Hematopoietic multipotent progenitor cell treated with erythropoietin and hydrocortisone succinate and interleukin-3 and kit ligand, for 6 days (in vitro differentiated cells): ENCODE measurements at regions not wholly inside any gene's neighbourhood (a gene's known extent, or its start where the extent isn't known, plus 50 kb on each side); places are given as distances from the start of the nearest gene placed in this dataset.
A peak's percentile ranks its signal among the peaks of the same experiment; 100 is the strongest.

Experiments used
- DNase-seq: peaks from one replicate; pipeline ENCODE4 v3.0.0-alpha.2; 2015

GRCh38 chr4:14592950-14593349 lies 409.3 kb upstream of the CPEB2 start:
- DNase-seq = no peak

DNA sequence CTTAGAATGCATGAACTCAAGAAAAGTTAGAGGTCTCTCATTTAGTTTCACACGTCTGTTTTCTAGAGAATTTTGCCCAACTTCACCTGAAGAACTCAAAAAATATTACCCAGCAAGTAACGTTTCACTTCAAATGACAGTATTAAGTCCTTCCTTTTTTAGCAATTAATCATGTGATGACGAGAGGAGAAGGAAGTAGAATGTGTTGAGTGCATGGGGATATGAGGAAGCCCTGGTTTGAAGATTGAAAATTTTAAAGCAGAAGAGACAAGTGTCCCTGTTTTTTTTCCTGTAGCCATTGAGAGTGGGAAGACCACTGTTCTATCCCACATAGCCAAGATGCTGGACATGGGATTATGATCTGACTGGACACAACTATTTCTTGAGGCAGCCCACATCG lies 406.3 kb upstream of the CPEB2 start:
- DNase-seq = peak; percentile 1

- no peak for DNase-seq
Measured at GRCh38 chr4:14596437-14596836, 405.8 kb upstream of the CPEB2 start.

- DNase-seq = no peak
Measured at GRCh38 chr4:14596904-14597303, 405.4 kb upstream of the CPEB2 start.

- DNase-seq = no peak
Measured at GRCh38 chr4:14602206-14602605, 400.1 kb upstream of the CPEB2 start.

DNA sequence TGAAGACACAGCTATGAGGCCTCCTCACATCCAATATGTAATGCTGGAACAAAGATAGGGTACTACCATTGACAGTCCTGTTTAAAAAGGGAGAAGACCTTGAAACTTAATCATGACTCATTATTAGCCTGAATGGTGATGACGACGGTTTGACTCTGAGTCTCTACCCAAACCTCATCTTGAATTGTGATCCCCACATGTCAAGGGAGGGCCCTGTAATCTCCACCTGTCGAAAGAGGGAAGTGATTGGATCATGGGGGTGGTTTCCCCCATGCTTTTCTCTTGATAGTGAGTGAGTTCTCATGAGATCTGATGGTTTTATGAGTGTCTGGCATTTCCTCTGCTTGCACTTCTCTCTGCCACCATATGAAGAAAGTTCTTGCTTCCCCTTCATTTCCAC lies 395.3 kb upstream of the CPEB2 start:
- no peak for DNase-seq

- DNase-seq = no peak
Measured at GRCh38 chr4:14607578-14607977, 394.7 kb upstream of the CPEB2 start.

GRCh38 chr4:14608630-14609029 lies 393.7 kb upstream of the CPEB2 start:
- no peak for DNase-seq

- no peak for DNase-seq
Measured at GRCh38 chr4:14614840-14615239, 387.4 kb upstream of the CPEB2 start.

- DNase-seq = no peak
Measured at GRCh38 chr4:14615671-14616070, 386.6 kb upstream of the CPEB2 start.

DNA sequence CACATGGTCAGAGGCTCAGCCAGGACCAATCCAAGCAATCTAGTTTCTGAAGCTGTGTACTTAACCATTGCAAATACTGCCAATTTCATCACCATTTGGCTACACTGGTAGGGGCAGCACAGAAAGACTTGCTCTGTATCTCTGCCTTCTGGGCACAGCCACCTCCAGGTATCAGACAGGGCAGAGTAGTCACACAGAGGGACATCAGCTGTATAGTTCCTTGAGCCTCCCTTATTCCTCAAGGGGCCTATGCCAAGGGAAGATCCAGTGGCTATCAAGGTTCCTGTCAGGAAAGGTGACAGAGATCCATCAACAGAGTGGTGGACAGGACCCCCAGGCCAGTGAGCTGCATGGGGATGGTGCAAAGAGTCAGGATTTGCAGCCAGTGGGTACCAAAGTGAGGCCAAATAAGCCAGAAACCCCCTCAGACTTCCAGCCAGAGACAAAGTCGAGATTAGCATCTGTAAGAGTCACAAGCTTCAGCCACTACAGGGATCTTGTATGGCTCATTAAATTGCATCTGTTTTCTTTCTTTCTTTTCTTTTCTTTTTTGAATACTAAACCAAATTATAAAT lies 381.6 kb upstream of the CPEB2 start:
- no peak for DNase-seq

DNA sequence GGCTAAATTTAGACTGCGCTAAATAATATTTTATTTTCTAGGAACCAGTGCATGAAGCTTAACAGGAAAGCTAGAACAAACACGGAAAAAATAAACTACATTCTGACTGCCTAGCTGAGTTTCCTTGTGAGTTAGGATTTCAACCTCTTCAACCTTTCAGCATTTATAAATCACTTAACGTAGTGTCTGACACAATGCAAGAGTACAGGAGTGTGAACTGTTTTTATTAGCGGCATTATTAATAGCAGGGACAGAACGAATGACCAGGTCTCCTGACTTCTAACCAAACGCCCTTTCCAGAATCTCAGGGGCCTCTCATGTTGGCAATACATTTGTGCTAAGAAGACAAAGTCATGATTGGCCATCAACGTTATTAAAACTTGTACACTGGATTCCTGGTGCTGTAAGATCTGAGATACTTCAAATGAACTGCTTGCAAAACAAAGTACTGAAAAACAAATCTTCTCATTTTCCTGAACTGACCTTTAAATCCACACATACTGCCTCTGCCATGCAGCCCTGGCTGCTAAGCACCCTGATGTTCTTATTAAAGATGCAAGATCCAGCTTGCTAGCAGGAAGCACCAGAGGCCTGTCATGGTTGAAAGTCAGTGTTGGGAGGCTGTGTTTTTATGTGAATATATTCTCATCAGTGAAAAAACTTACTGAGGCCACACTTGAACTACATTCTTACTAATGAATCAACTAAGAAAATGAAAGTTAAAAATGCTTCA lies 380.4 kb upstream of the CPEB2 start:
- no peak for DNase-seq

DNA sequence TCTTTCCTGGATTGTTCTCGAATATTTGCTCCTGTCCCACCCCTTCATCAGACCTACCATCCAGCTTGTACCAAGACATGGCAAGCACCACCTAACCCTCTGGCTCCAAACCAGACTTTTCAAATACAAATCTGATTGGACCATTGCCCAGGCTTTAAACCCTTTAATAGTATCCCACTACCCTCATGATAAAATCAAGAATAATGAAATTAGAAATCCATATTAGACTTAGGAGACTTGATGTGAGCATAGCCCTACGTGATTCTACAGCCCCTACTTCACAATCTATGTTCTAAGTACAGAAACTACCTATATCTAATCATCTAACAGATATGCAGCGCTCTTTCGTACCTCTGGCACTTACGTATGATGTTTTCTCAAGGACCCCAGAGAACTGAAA lies 375.2 kb upstream of the CPEB2 start:
- no peak for DNase-seq

GRCh38 chr4:14631806-14632440 lies 370.4 kb upstream of the CPEB2 start:
- no peak for DNase-seq

DNA sequence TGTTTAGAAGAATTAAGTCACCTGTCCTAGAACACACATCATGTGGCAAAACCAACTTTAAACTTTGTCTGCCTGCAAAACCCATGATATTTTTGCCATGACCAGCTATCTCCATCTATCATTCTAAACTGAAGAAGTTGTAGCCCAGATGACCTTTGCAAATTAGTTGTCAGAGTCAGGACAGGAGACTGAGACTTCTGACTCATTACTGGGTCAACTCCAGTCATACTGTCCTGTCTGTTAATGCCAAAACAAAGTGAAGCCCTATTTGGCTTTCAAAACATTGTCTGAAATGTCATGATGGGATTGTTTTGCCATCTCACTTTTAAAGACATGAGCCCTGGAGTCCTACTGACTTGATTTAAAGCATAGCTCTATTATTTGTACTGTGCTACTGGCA lies 365.7 kb upstream of the CPEB2 start:
- no peak for DNase-seq

GRCh38 chr4:14640476-14640875 lies 361.8 kb upstream of the CPEB2 start:
- DNase-seq = no peak

- DNase-seq = no peak
Measured at GRCh38 chr4:14641871-14642270, 360.4 kb upstream of the CPEB2 start.

DNA sequence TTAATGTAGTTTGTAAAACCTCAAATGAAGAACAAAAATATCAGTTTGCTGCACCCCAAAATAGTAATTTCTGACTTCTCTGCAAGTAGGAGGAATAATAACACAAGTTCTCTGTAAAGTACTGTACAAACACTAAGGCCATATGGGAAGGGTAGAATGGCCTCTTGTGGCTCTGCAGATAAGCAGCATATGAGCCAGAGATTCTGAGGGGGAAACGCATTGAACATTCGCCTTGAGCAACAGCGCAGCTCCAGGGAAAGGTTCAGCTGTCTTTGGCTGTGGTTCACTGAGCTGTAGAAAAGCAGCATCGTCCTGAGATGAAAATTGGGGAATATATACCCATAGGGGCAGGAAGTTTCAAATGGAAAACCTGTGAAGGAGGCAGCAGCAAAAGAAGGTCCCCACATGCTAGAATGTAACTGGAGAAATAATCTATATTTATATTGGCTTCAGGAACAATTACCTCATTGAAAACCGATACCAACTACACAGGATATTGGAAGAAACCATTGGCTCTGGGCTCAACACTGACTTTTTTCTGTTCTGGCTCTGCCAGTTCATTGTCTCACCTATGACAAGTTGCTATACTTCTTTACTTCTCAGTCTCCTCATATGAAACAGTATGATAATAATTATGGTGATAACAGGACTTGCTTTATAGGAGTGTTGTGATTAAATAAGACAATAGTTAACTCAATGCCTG lies 357.6 kb upstream of the CPEB2 start:
- DNase-seq = no peak

- DNase-seq = no peak
Measured at GRCh38 chr4:14646831-14647230, 355.4 kb upstream of the CPEB2 start.

DNA sequence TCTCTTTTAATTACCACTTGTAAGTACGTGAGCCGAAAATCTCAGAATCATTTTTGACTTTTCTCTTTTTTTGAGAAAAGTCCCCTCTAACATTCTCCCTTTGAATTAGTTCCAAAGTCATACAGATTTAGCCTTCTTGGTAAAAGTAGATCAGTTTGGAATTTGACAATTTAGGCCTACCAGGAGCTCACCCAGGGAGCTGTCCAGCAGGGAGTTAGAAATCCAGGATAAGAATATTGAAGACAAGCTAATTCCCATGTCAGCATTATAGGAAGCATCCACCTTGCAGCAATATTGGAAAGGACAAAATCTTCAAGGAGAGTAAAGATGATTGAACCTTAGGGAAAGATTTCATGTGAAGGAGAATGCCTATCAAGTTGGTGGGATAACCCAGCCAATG lies 352.2 kb upstream of the CPEB2 start:
- DNase-seq = no peak

DNA sequence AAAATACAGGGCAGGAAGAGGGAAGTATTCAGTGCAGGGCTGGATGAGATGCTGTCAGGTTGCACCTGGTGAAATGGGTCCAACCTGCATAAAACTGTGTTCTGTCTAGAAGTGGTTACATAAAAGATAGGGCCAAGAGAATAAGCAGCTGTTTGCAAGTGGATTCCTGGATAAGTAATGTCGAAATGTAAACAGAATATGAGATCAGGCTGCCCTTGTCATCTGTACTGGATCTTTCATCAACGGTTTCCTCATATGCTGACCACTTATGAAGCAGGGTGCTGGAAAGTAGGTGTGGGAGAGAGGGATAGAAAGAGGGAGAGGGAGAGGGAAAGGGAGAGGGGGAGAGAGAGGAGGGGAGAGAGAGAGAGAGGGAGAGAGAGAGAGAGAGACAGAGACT lies 349.8 kb upstream of the CPEB2 start:
- no peak for DNase-seq

GRCh38 chr4:14653338-14653737 lies 348.9 kb upstream of the CPEB2 start:
- DNase-seq = no peak

DNA sequence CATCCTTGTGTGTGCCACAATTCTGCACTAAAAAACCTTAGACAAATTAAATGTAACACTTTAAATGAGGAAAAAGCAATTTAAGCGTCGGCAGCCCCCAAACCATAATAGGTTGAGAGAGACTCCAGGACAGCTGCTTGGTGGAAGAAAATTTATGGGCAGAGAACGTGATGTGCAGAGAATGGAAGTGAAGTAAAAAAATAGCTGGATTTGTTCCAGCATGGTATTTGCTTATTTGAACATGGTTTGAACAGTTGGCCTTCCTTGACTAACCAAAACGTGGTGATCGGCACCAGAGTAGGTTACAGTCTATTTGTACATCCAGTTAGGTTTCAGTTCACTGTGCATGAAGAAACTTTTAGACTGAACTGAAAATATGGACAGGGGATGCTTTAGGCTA lies 343.0 kb upstream of the CPEB2 start:
- no peak for DNase-seq

GRCh38 chr4:14667624-14668151 lies 334.6 kb upstream of the CPEB2 start:
- DNase-seq = no peak
